Neuronal stem cell (in vitro differentiated cells): ENCODE measurements at regions not wholly inside any gene's neighbourhood (a gene's known extent, or its start where the extent isn't known, plus 50 kb on each side); places are given as distances from the start of the nearest gene placed in this dataset.

Experiments
- DNase-seq: peaks from one replicate; pipeline ENCODE4 v3.0.0-alpha.2; 2013; ENCODE audit warnings: low spot score
- H2AFZ ChIP-seq: one replicate; pipeline ENCODE4 v1.6.1; 2013; ENCODE audit warnings: mild to moderate bottlenecking, low read length, inconsistent platforms
- H2AK5ac ChIP-seq: 2 replicates; pipeline ENCODE4 v1.6.1; 2013; ENCODE audit warnings: low read depth, mild to moderate bottlenecking, inconsistent platforms, low read length, moderate library complexity, mixed read lengths
- H2BK120ac ChIP-seq: 2 replicates; pipeline ENCODE4 v1.6.1; 2013; ENCODE audit warnings: low read depth, mild to moderate bottlenecking, inconsistent platforms, low read length, moderate library complexity, mixed read lengths
- H2BK12ac ChIP-seq: one replicate; pipeline ENCODE4 v1.6.1; 2013; ENCODE audit warnings: low read length, inconsistent platforms
- H2BK15ac ChIP-seq: 2 replicates; pipeline ENCODE4 v1.6.1; 2013; ENCODE audit warnings: mild to moderate bottlenecking, low read length, inconsistent platforms, mixed read lengths
- H2BK5ac ChIP-seq: one replicate; pipeline ENCODE4 v1.6.1; 2013; ENCODE audit warnings: inconsistent platforms, mild to moderate bottlenecking, low read length, moderate library complexity
- H3K14ac ChIP-seq: one replicate; pipeline ENCODE4 v1.6.1; 2013; ENCODE audit warnings: low read length, inconsistent platforms
- H3K18ac ChIP-seq: 2 replicates; pipeline ENCODE4 v1.6.1; 2013; ENCODE audit warnings: low read length, inconsistent platforms
- H3K23ac ChIP-seq: 2 replicates; pipeline ENCODE4 v1.6.1; 2013; ENCODE audit warnings: low read depth, mild to moderate bottlenecking, mixed read lengths, low read length, inconsistent platforms; ENCODE audit not compliant: poor library complexity
- H3K27ac ChIP-seq: replicated peaks from 3 replicates; pipeline ENCODE4 v1.5.1; 2013; ENCODE audit warnings: low read length, inconsistent platforms
- H3K27me3 ChIP-seq, 3 experiments: 2 replicates each; pipeline ENCODE4 v1.6.1; 2013; ENCODE audit warnings: low read length in 3 of 3, mild to moderate bottlenecking in 2 of 3, inconsistent platforms in 1 of 3, low read depth in 1 of 3, mixed read lengths in 1 of 3, moderate library complexity in 1 of 3; ENCODE audit not compliant: control insufficient read depth in 3 of 3, insufficient read depth in 3 of 3
- H3K36me3 ChIP-seq, 2 donors: replicated peaks in 1 of 2; 2 replicates each; pipeline ENCODE4 v1.6.1; 2013; ENCODE audit warnings: low read length in 2 of 2; ENCODE audit not compliant: control insufficient read depth in 2 of 2, insufficient read depth in 2 of 2
- H3K4ac ChIP-seq: 2 replicates; pipeline ENCODE4 v1.6.1; 2013; ENCODE audit warnings: inconsistent platforms, mild to moderate bottlenecking, low read length, moderate library complexity
- H3K4me1 ChIP-seq, 2 donors: 1 replicate in 1 of 2; 2 replicates in 1 of 2; pipeline ENCODE4 v1.6.1; 2013; ENCODE audit warnings: low read length in 2 of 2, low read depth in 1 of 2; ENCODE audit not compliant: control insufficient read depth in 2 of 2, insufficient read depth in 1 of 2
- H3K4me2 ChIP-seq: one replicate; pipeline ENCODE4 v1.6.1; 2013; ENCODE audit warnings: mild to moderate bottlenecking, low read length, inconsistent platforms; ENCODE audit not compliant: insufficient read depth, poor library complexity, severe bottlenecking
- H3K4me3 ChIP-seq, 2 donors: 2 replicates each; pipeline ENCODE4 v1.5.1; 2013; ENCODE audit warnings: low read length in 2 of 2, mild to moderate bottlenecking in 2 of 2, inconsistent platforms in 1 of 2, moderate library complexity in 1 of 2
- H3K79me1 ChIP-seq: one replicate; pipeline ENCODE4 v1.6.1; 2013; ENCODE audit warnings: low read depth, mild to moderate bottlenecking, inconsistent platforms, low read length, moderate library complexity
- H3K9ac ChIP-seq: one replicate; pipeline ENCODE4 v1.6.1; 2013; ENCODE audit warnings: mild to moderate bottlenecking, low read depth, low read length, inconsistent platforms; ENCODE audit not compliant: poor library complexity
- H3K9me3 ChIP-seq, 2 donors: replicated peaks in 1 of 2; 2 replicates each; pipeline versions ENCODE3 to v1.6.1; 2013; ENCODE audit warnings: low read length in 2 of 2, mild to moderate bottlenecking in 2 of 2, inconsistent platforms in 1 of 2, low read depth in 1 of 2, mixed read lengths in 1 of 2, moderate library complexity in 1 of 2; ENCODE audit not compliant: control insufficient read depth in 2 of 2, insufficient read depth in 1 of 2
- H4K8ac ChIP-seq: one replicate; pipeline ENCODE4 v1.6.1; 2013; ENCODE audit warnings: low read depth, mild to moderate bottlenecking, inconsistent platforms, low read length, moderate library complexity
- H4K91ac ChIP-seq: one replicate; pipeline ENCODE4 v1.6.1; 2013; ENCODE audit warnings: low read length, low read depth, mild to moderate bottlenecking, inconsistent platforms; ENCODE audit not compliant: poor library complexity
- WGBS, 2 donors: extraction: QIAGEN DNeasy Blood & Tissue Kit; methylation state at CpG; one replicate each; pipeline ENCODE4 v1.1.7; 2013; ENCODE audit warnings: missing lambda C conversion rate in 2 of 2, mixed read lengths in 1 of 2; ENCODE audit not compliant: insufficient read length in 2 of 2, insufficient replicate concordance in 1 of 2; ENCODE audit errors: extremely low coverage in 2 of 2; 5-methylcytosine and 5-hydroxymethylcytosine counted together

- Histone ChIP-seq H3K4me2 (no peak overlapping the region), H2AK5ac (no peak overlapping the region), H4K8ac (no peak overlapping the region), H2BK15ac (no peak overlapping the region), H3K23ac (no peak overlapping the region), H3K9me3 (no peaks in the 10 kb centered on the region), H3K4ac (no peak overlapping the region), H3K27ac (no peak overlapping the region), H2BK120ac (no peak overlapping the region), H2AFZ (no peak overlapping the region), H3K18ac (no peak overlapping the region), H2BK5ac (no peak overlapping the region), H2BK12ac (no peak overlapping the region), H3K36me3 (no peaks in the 10 kb centered on the region), H3K4me3 (no peak overlapping the region), H3K79me1 (no peaks in the 10 kb centered on the region), H3K4me1 (no peaks in the 10 kb centered on the region), H3K9ac (no peak overlapping the region), H3K27me3 (no peaks in the 10 kb centered on the region), H4K91ac (no peak overlapping the region), H3K14ac (no peak overlapping the region)
- WGBS, 2 donors, result no CpG with 5 or more reads among the region's 1 CpG
- no peak for DNase-seq
These were observed 258.8 kb upstream of the CDH5 start for GRCh38 chr16:66107661-66108060.

GRCh38 chr16:66103211-66103610, 263.3 kb upstream of the CDH5 start:
- Histone ChIP-seq H4K8ac (no peak overlapping the region), H2BK12ac (no peak overlapping the region), H3K27ac (no peak overlapping the region), H3K4me1 (no peaks in the 10 kb centered on the region), H2AFZ (no peak overlapping the region), H2BK15ac (no peak overlapping the region), H2BK120ac (no peak overlapping the region), H3K14ac (no peak overlapping the region), H3K9me3 (no peaks in the 10 kb centered on the region), H4K91ac (no peak overlapping the region), H3K27me3 (no peaks in the 10 kb centered on the region), H3K79me1 (no peaks in the 10 kb centered on the region), H3K4ac (no peak overlapping the region), H2AK5ac (no peak overlapping the region), H3K9ac (no peak overlapping the region), H3K4me3 (no peak overlapping the region), H2BK5ac (no peak overlapping the region), H3K4me2 (no peak overlapping the region), H3K18ac (no peak overlapping the region), H3K23ac (no peak overlapping the region), H3K36me3 (no peaks in the 10 kb centered on the region)
- no peak for DNase-seq
- no CpG with 5 or more reads among the region's 4 CpGs for WGBS, 2 donors

- no CpG with 5 or more reads among the region's 4 CpGs for WGBS, 2 donors
- Histone ChIP-seq H3K4ac (no peak overlapping the region), H3K23ac (no peak overlapping the region), H2BK5ac (no peak overlapping the region), H4K91ac (no peak overlapping the region), H3K18ac (no peak overlapping the region), H3K27ac (no peak overlapping the region), H3K14ac (no peak overlapping the region), H3K9me3 (no peaks in the 10 kb centered on the region), H3K4me2 (no peak overlapping the region), H2BK12ac (no peak overlapping the region), H3K9ac (no peak overlapping the region), H2AK5ac (no peak overlapping the region), H4K8ac (no peak overlapping the region), H3K4me1 (no peaks in the 10 kb centered on the region), H3K27me3 (no peaks in the 10 kb centered on the region), H3K36me3 (no peaks in the 10 kb centered on the region), H2AFZ (no peak overlapping the region), H3K4me3 (no peak overlapping the region), H3K79me1 (no peaks in the 10 kb centered on the region), H2BK15ac (no peak overlapping the region), H2BK120ac (no peak overlapping the region)
- no peak for DNase-seq
These were observed 267.2 kb upstream of the CDH5 start for GRCh38 chr16:66099306-66099705.

- H3K27ac ChIP-seq, result no peak overlapping the region
- H3K9ac ChIP-seq, result no peak overlapping the region
- H3K18ac ChIP-seq, result no peak overlapping the region
- no peak overlapping the region for H3K4me3 ChIP-seq
- H3K79me1 ChIP-seq, result no peaks in the 10 kb centered on the region
- no peak overlapping the region for H2BK15ac ChIP-seq
- H3K4me1 ChIP-seq, result no peaks in the 10 kb centered on the region
- no peak overlapping the region for H3K4me2 ChIP-seq
- DNase-seq, result no peak
- H2BK5ac ChIP-seq, result no peak overlapping the region
- WGBS, 2 donors, result no CpG with 5 or more reads among the region's 6 CpGs
- H2AFZ ChIP-seq, result no peak overlapping the region
- no peaks in the 10 kb centered on the region for H3K27me3 ChIP-seq
- H3K4ac ChIP-seq, result no peak overlapping the region
- no peak overlapping the region for H2BK12ac ChIP-seq
- H3K23ac ChIP-seq, result no peak overlapping the region
- no peaks in the 10 kb centered on the region for H3K36me3 ChIP-seq
- H4K91ac ChIP-seq, result no peak overlapping the region
- no peak overlapping the region for H2BK120ac ChIP-seq
- H3K9me3 ChIP-seq, result no peaks in the 10 kb centered on the region
- no peak overlapping the region for H3K14ac ChIP-seq
- H4K8ac ChIP-seq, result no peak overlapping the region
- H2AK5ac ChIP-seq, result no peak overlapping the region
These were observed 268.7 kb upstream of the CDH5 start for GRCh38 chr16:66097751-66098150.
